Thymus (tissue), 11 donors: ENCODE measurements at regions not wholly inside any gene's neighbourhood (a gene's known extent, or its start where the extent isn't known, plus 50 kb on each side); places are given as distances from the start of the nearest gene placed in this dataset.

Experiments
- DNase-seq, 9 donors: peaks; one replicate each; pipeline ENCODE4 v3.0.0-alpha.2; 2013; ENCODE audit warnings: low spot score in 9 of 9, low read depth in 6 of 9, missing footprints in 1 of 9
- H3K27ac ChIP-seq, 2 donors: one replicate each; pipeline ENCODE4 v1.5.1; 2013; ENCODE audit warnings: control low read depth in 1 of 2, low read depth in 1 of 2, low read length in 1 of 2, mild to moderate bottlenecking in 1 of 2, moderate library complexity in 1 of 2
- H3K27me3 ChIP-seq, 2 donors: one replicate each; pipeline ENCODE4 v1.5.1; 2013; ENCODE audit warnings: low read length in 1 of 2; ENCODE audit not compliant: control insufficient read depth in 2 of 2, insufficient read depth in 1 of 2
- H3K36me3 ChIP-seq, 2 donors: one replicate each; pipeline ENCODE4 v1.5.1; 2013; ENCODE audit warnings: low read length in 1 of 2, mild to moderate bottlenecking in 1 of 2, moderate library complexity in 1 of 2; ENCODE audit not compliant: control insufficient read depth in 2 of 2, insufficient read depth in 2 of 2
- H3K4me1 ChIP-seq, 2 donors: one replicate each; pipeline ENCODE4 v1.5.1; 2013; ENCODE audit warnings: low read length in 2 of 2; ENCODE audit not compliant: control insufficient read depth in 2 of 2, insufficient read depth in 2 of 2
- H3K4me3 ChIP-seq, 2 donors: one replicate each; pipeline ENCODE4 v1.5.1; 2013; ENCODE audit warnings: low read length in 2 of 2, control low read depth in 1 of 2, mild to moderate bottlenecking in 1 of 2
- H3K9me3 ChIP-seq, 2 donors: one replicate each; pipeline ENCODE4 v1.5.1; 2013; ENCODE audit warnings: low read length in 1 of 2, mild to moderate bottlenecking in 1 of 2; ENCODE audit not compliant: control insufficient read depth in 2 of 2, insufficient read depth in 1 of 2
- WGBS: extraction: QIAGEN DNeasy Blood & Tissue Kit; methylation state at CpG from one replicate; pipeline ENCODE4 v1.1.7; 2013; 5-methylcytosine and 5-hydroxymethylcytosine counted together
- donor health status: healthy.

GRCh38 chr2:19654310-19655090 lies 247.3 kb downstream of the TTC32 start:
- H3K9me3 ChIP-seq: no peaks in the 10 kb centered on the region
- WGBS: 90% methylated on average over 9 of the region's 9 CpGs
- no peaks in the 10 kb centered on the region for H3K27me3 ChIP-seq
- DNase-seq: no peak
- no peak overlapping the region for H3K4me3 ChIP-seq
- H3K36me3 ChIP-seq: no peaks in the 10 kb centered on the region
- H3K27ac ChIP-seq: no peak overlapping the region
- no peaks in the 10 kb centered on the region for H3K4me1 ChIP-seq

GRCh38 chr2:19653509-19653908 lies 248.3 kb downstream of the TTC32 start:
- DNase-seq: no peak
- no peaks in the 10 kb centered on the region for H3K4me1 ChIP-seq
- H3K4me3 ChIP-seq: no peak overlapping the region
- H3K9me3 ChIP-seq: no peaks in the 10 kb centered on the region
- H3K36me3 ChIP-seq: no peaks in the 10 kb centered on the region
- H3K27me3 ChIP-seq: no peaks in the 10 kb centered on the region
- WGBS: 93% methylated on average over 10 of the region's 10 CpGs
- H3K27ac ChIP-seq: no peak overlapping the region

GRCh38 chr2:19652811-19653210 lies 249.0 kb downstream of the TTC32 start:
- Histone ChIP-seq H3K27me3 (no peaks in the 10 kb centered on the region), H3K27ac (no peak overlapping the region), H3K4me1 (no peaks in the 10 kb centered on the region), H3K36me3 (no peaks in the 10 kb centered on the region), H3K9me3 (no peaks in the 10 kb centered on the region), H3K4me3 (no peak overlapping the region)
- DNase-seq: no peak
- WGBS: 81% methylated on average over 1 of the region's 1 CpG

- Histone ChIP-seq H3K27me3 (no peaks in the 10 kb centered on the region), H3K36me3 (no peaks in the 10 kb centered on the region), H3K4me3 (no peak overlapping the region), H3K4me1 (no peaks in the 10 kb centered on the region), H3K9me3 (no peaks in the 10 kb centered on the region), H3K27ac (no peak overlapping the region)
- DNase-seq: no peak
- WGBS: 84% methylated on average over 4 of the region's 4 CpGs
Observed at GRCh38 chr2:19651466-19651865, 250.3 kb downstream of the TTC32 start.

- Histone ChIP-seq H3K27me3 (no peaks in the 10 kb centered on the region), H3K4me1 (no peaks in the 10 kb centered on the region), H3K36me3 (no peaks in the 10 kb centered on the region), H3K27ac (no peak overlapping the region), H3K9me3 (no peaks in the 10 kb centered on the region), H3K4me3 (no peak overlapping the region)
- no peak for DNase-seq
- 85% methylated on average over 8 of the region's 8 CpGs for WGBS
Observed at GRCh38 chr2:19649785-19650380, 251.9 kb downstream of the TTC32 start.

GRCh38 chr2:19649142-19649541 lies 252.6 kb downstream of the TTC32 start:
- DNase-seq: no peak
- 99% methylated on average over 1 of the region's 1 CpG for WGBS
- H3K36me3 ChIP-seq: no peaks in the 10 kb centered on the region
- H3K4me1 ChIP-seq: no peaks in the 10 kb centered on the region
- no peak overlapping the region for H3K4me3 ChIP-seq
- H3K9me3 ChIP-seq: no peaks in the 10 kb centered on the region
- H3K27me3 ChIP-seq: no peaks in the 10 kb centered on the region
- H3K27ac ChIP-seq: no peak overlapping the region

GRCh38 chr2:19648583-19648982 lies 253.2 kb downstream of the TTC32 start:
- Histone ChIP-seq H3K4me3 (no peak overlapping the region), H3K9me3 (no peaks in the 10 kb centered on the region)
- WGBS: 93% methylated on average over 1 of the region's 1 CpG

GRCh38 chr2:19646987-19647386 lies 254.8 kb downstream of the TTC32 start:
- WGBS: 93% methylated on average over 1 of the region's 1 CpG
- DNase-seq: no peak
- H3K4me1 ChIP-seq: no peaks in the 10 kb centered on the region

More at GRCh38 chr2:19648583-19648982, 253.2 kb downstream of the TTC32 start:
- Histone ChIP-seq H3K36me3 (no peaks in the 10 kb centered on the region), H3K27me3 (no peaks in the 10 kb centered on the region), H3K27ac (no peak overlapping the region), H3K4me1 (no peaks in the 10 kb centered on the region)
- DNase-seq: no peak

GRCh38 chr2:19644763-19645162 lies 257.0 kb downstream of the TTC32 start:
- no peak overlapping the region for H3K27ac ChIP-seq
- DNase-seq: no peak
- H3K36me3 ChIP-seq: no peaks in the 10 kb centered on the region
- no peak overlapping the region for H3K4me3 ChIP-seq
- H3K27me3 ChIP-seq: no peaks in the 10 kb centered on the region
- no peaks in the 10 kb centered on the region for H3K4me1 ChIP-seq
- no peaks in the 10 kb centered on the region for H3K9me3 ChIP-seq
- 91% methylated on average over 3 of the region's 3 CpGs for WGBS

More at GRCh38 chr2:19646987-19647386, 254.8 kb downstream of the TTC32 start:
- Histone ChIP-seq H3K27me3 (no peaks in the 10 kb centered on the region), H3K4me3 (no peak overlapping the region), H3K36me3 (no peaks in the 10 kb centered on the region), H3K27ac (no peak overlapping the region), H3K9me3 (no peaks in the 10 kb centered on the region)
